Astrocyte of the cerebellum (primary cell): ENCODE measurements at regions not wholly inside any gene's neighbourhood (a gene's known extent, or its start where the extent isn't known, plus 50 kb on each side); places are given as distances from the start of the nearest gene placed in this dataset.
"Not testable (repeated sequence)": the region's sequence is repeated elsewhere in the genome, so short reads cannot be mapped to it uniquely, and the experiment has no call there.

Experiments used
- DNase-seq: peaks from one replicate; pipeline ENCODE4 v3.0.0-alpha.2; 2011; ENCODE audit warnings: low read depth
- H3K4me3 ChIP-seq: 2 replicates; pipeline ENCODE4 v1.5.1; 2011; ENCODE audit warnings: mild to moderate bottlenecking, low read depth, low read length, moderate library complexity
- CTCF ChIP-seq: IDR thresholded peaks from 2 replicates; pipeline ENCODE4 v1.5.1; 2012; ENCODE audit warnings: low read length, low read depth, moderate library complexity, mild to moderate bottlenecking; ENCODE audit errors: missing control alignments
- in situ Hi-C: cut with HindIII; loops from 2 replicates; pipeline ENCODE4 v1.10.0; 2017; ENCODE audit warnings: low sequenced_read_pairs

- in situ Hi-C loops = no loop called here
- TF ChIP-seq CTCF = no peak
- H3K4me3 ChIP-seq = no peak overlapping the region
- no peak for DNase-seq
These were observed 203.3 kb upstream of the AGTR1 start for GRCh38 chr3:148494451-148494850.

GRCh38 chr3:148500881-148501280, 196.8 kb upstream of the AGTR1 start:
- no peak for DNase-seq
- TF ChIP-seq CTCF = no peak
- H3K4me3 ChIP-seq = no peak overlapping the region
- in situ Hi-C loops = no loop called here

- H3K4me3 ChIP-seq = no peak overlapping the region
- TF ChIP-seq CTCF = no peak
- in situ Hi-C loops = no loop called here
- DNase-seq = no peak
These were observed 187.6 kb upstream of the AGTR1 start for GRCh38 chr3:148510116-148510515.

DNA sequence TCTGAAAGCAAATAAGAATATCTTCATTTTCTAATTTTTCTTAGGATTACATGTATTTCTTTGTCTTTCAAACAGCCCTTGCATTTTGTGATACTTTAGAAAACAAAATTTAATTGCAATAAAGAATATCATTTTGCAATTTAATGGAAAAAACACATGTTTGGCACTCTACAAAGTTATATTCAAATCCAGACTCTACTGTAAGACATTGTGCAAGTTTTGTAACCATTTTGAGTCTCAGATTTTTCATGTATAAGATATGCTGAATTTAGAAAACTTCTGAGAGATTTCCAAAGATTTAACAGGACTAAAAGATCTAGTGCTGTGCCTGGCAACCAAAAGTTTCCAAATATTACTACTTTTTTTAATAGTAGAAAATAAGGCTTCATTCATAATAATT, 187.1 kb upstream of the AGTR1 start:
- no peak for DNase-seq
- in situ Hi-C loops = no loop called here
- TF ChIP-seq CTCF = no peak

GRCh38 chr3:148512648-148513047, 185.1 kb upstream of the AGTR1 start:
- no peak for TF ChIP-seq CTCF
- no peak for DNase-seq
- in situ Hi-C loops = no loop called here
- no peak overlapping the region for H3K4me3 ChIP-seq

More for the DNA sequence above, 187.1 kb upstream of the AGTR1 start:
- H3K4me3 ChIP-seq = no peak overlapping the region

- TF ChIP-seq CTCF = no peak
- in situ Hi-C loops = no loop called here
- H3K4me3 ChIP-seq = no peak overlapping the region
- no peak for DNase-seq
These were observed 184.6 kb upstream of the AGTR1 start for GRCh38 chr3:148513096-148513543.

DNA sequence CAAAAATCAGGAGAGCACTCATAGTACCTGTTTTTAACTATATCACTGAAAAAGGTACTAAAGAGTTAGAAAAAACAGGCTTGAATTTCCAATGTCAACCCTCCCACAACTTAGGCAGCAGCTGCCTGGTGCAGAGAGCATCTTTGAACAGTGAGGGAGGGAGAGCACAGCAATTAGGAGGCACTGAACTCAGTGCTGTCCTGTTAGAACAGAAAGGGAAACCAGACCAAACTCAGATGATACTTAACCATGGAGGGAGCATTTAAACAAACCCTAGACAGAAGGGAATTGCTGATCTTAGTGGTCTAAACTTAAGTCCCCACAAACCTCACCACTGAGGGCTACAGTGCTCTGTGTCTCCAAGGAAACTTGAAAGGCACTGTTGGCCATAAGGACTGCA, 179.2 kb upstream of the AGTR1 start:
- no peak overlapping the region for H3K4me3 ChIP-seq
- DNase-seq = no peak
- no peak for TF ChIP-seq CTCF
- in situ Hi-C loops = no loop called here

GRCh38 chr3:148525621-148526020, 172.1 kb upstream of the AGTR1 start:
- H3K4me3 ChIP-seq, in situ Hi-C loops, DNase-seq: not testable (repeated sequence)
